Neural cell (in vitro differentiated cells): ENCODE measurements at regions not wholly inside any gene's neighbourhood (a gene's known extent, or its start where the extent isn't known, plus 50 kb on each side); places are given as distances from the start of the nearest gene placed in this dataset.

ENCODE experiments used
- H2AFZ ChIP-seq: fragments of 200-600, 300-800 bp; sonication (generic), shearing (Covaris generic); 2 replicates; pipeline ENCODE4 v1.6.0; 2014; ENCODE audit warnings: low read depth, mild to moderate bottlenecking, antibody characterized with exemption, low read length, moderate library complexity
- H3F3A ChIP-seq: fragments of 200-600 bp; shearing (Covaris generic); 2 replicates; pipeline ENCODE4 v1.6.1; 2016; ENCODE audit warnings: mild to moderate bottlenecking, moderate library complexity, mixed read lengths, antibody characterized with exemption, low read length; ENCODE audit not compliant: insufficient read depth, poor library complexity, severe bottlenecking
- H3K27ac ChIP-seq: fragments of 200-600, 300-800 bp; sonication (generic), shearing (Covaris generic); 2 replicates; pipeline ENCODE4 v1.5.1; 2014; ENCODE audit warnings: mild to moderate bottlenecking, low read length, moderate library complexity
- H3K27me3 ChIP-seq: fragments of 300-800, 200-600 bp; sonication (generic), shearing (Covaris generic); 2 replicates; pipeline ENCODE4 v1.6.0; 2014; ENCODE audit warnings: mild to moderate bottlenecking, low read depth, low read length, moderate library complexity; ENCODE audit not compliant: insufficient read depth
- H3K36me3 ChIP-seq: fragments of 300-800, 200-600 bp; sonication (generic), shearing (Covaris generic); 2 replicates; pipeline ENCODE4 v1.5.1; 2014; ENCODE audit warnings: mild to moderate bottlenecking, antibody characterized with exemption, low read length, moderate library complexity; ENCODE audit not compliant: insufficient read depth
- H3K4me2 ChIP-seq: fragments of 300-800, 200-600 bp; sonication (generic), shearing (Covaris generic); 2 replicates; pipeline ENCODE4 v1.6.0; 2014; ENCODE audit warnings: mild to moderate bottlenecking, low read length
- H3K4me3 ChIP-seq: fragments of 300-800, 200-600 bp; sonication (generic), shearing (Covaris generic); 2 replicates; pipeline ENCODE4 v1.5.1; 2014; ENCODE audit warnings: mild to moderate bottlenecking, low read length, moderate library complexity
- H3K79me2 ChIP-seq: fragments of 200-600 bp; shearing (Covaris generic); replicated peaks from 2 replicates; pipeline ENCODE4 v1.6.0; 2014; ENCODE audit warnings: mild to moderate bottlenecking, low read length, moderate library complexity; ENCODE audit not compliant: insufficient read depth
- H3K9ac ChIP-seq: fragments of 300-800, 200-600 bp; sonication (generic), shearing (Covaris generic); 2 replicates; pipeline ENCODE4 v1.6.1; 2016; ENCODE audit warnings: mild to moderate bottlenecking, low read length, mixed read lengths
- H3K9me2 ChIP-seq: fragments of 200-600 bp; shearing (Covaris generic); 2 replicates; pipeline ENCODE4 v1.6.1; 2016; ENCODE audit warnings: mild to moderate bottlenecking, low read length, mixed read lengths; ENCODE audit not compliant: insufficient read depth
- H3K9me3 ChIP-seq: fragments of 200-600, 300-800 bp; sonication (generic), shearing (Covaris generic); 2 replicates; pipeline ENCODE4 v1.6.1; 2016; ENCODE audit warnings: mild to moderate bottlenecking, mixed run types, low read length, moderate library complexity, mixed read lengths
- H4K20me1 ChIP-seq: fragments of 200-600 bp; shearing (Covaris generic); 2 replicates; pipeline ENCODE4 v1.6.1; 2016; ENCODE audit warnings: mild to moderate bottlenecking, mixed run types; ENCODE audit not compliant: insufficient read depth
- CTCF ChIP-seq: fragments of 450-650 bp; IDR thresholded peaks from 2 replicates; pipeline ENCODE4 v1.5.1; 2014; ENCODE audit warnings: antibody characterized with exemption, mild to moderate bottlenecking, moderate library complexity; ENCODE audit not compliant: poor library complexity, severe bottlenecking
- EP300 ChIP-seq: fragments of 450-650 bp; conservative IDR thresholded peaks from 2 replicates; pipeline ENCODE4 v1.6.1; 2014; ENCODE audit warnings: antibody characterized with exemption, mild to moderate bottlenecking, moderate library complexity; ENCODE audit not compliant: poor library complexity, severe bottlenecking
- EZH2 ChIP-seq: fragments of 200-600, 300-800 bp; shearing (Covaris generic), sonication (generic); IDR thresholded peaks from 2 replicates; pipeline ENCODE4 v1.6.1; 2014; ENCODE audit warnings: antibody characterized with exemption, low read length, borderline replicate concordance, mild to moderate bottlenecking; ENCODE audit not compliant: insufficient read depth, poor library complexity, severe bottlenecking
- MXI1 ChIP-seq: fragments of 450-650 bp; conservative IDR thresholded peaks from 2 replicates; pipeline ENCODE4 v1.6.1; 2014; ENCODE audit warnings: antibody characterized with exemption, mild to moderate bottlenecking; ENCODE audit not compliant: poor library complexity, severe bottlenecking
- POLR2AphosphoS5 ChIP-seq: IDR thresholded peaks from 2 replicates; pipeline ENCODE4 v1.6.1; 2012
- RAD21 ChIP-seq: fragments of 450-650 bp; conservative IDR thresholded peaks from 2 replicates; pipeline ENCODE4 v1.6.1; 2014; ENCODE audit warnings: antibody characterized with exemption, mild to moderate bottlenecking, moderate library complexity
- REST ChIP-seq: IDR thresholded peaks from 2 replicates; pipeline ENCODE4 v1.6.1; 2012; ENCODE audit warnings: borderline replicate concordance
- SMC3 ChIP-seq: fragments of 450-650 bp; conservative IDR thresholded peaks from 2 replicates; pipeline ENCODE4 v1.6.1; 2014; ENCODE audit warnings: antibody characterized with exemption, mild to moderate bottlenecking, moderate library complexity; ENCODE audit not compliant: poor library complexity
- TAF1 ChIP-seq: IDR thresholded peaks from 2 replicates; pipeline ENCODE4 v1.6.1; 2012; ENCODE audit warnings: low read depth

- H3F3A ChIP-seq: no peaks in the 10 kb centered on the region
- no peak overlapping the region for H3K4me3 ChIP-seq
- TF ChIP-seq EZH2 (no peak), RAD21 (no peak), POLR2AphosphoS5 (no peak)
- H3K27ac ChIP-seq: no peak overlapping the region
- no peaks in the 10 kb centered on the region for H4K20me1 ChIP-seq
- H3K9me3 ChIP-seq: no peaks in the 10 kb centered on the region
- H2AFZ ChIP-seq: no peak overlapping the region
- H3K79me2 ChIP-seq: no peaks in the 10 kb centered on the region
- no peak overlapping the region for H3K9ac ChIP-seq
- no peaks in the 10 kb centered on the region for H3K9me2 ChIP-seq
- no peaks in the 10 kb centered on the region for H3K27me3 ChIP-seq
- no peaks in the 10 kb centered on the region for H3K36me3 ChIP-seq
- no peak overlapping the region for H3K4me2 ChIP-seq
Observed at GRCh38 chr6:101001012-101001411, 119.9 kb upstream of the ASCC3 start.

- Histone ChIP-seq H2AFZ (no peak overlapping the region), H3K9ac (no peak overlapping the region), H3K79me2 (no peaks in the 10 kb centered on the region), H3F3A (no peaks in the 10 kb centered on the region), H3K9me2 (no peaks in the 10 kb centered on the region), H3K27me3 (no peaks in the 10 kb centered on the region), H3K36me3 (no peaks in the 10 kb centered on the region), H3K4me2 (no peak overlapping the region), H3K9me3 (no peaks in the 10 kb centered on the region), H3K27ac (no peak overlapping the region), H3K4me3 (no peak overlapping the region), H4K20me1 (no peaks in the 10 kb centered on the region)
- no peak for TF ChIP-seq SMC3
- TF ChIP-seq REST: no peak
- no peak for TF ChIP-seq RAD21
- no peak for TF ChIP-seq MXI1
- TF ChIP-seq EP300: no peak
- TF ChIP-seq POLR2AphosphoS5: no peak
- TF ChIP-seq CTCF: no peak
- no peak for TF ChIP-seq EZH2
- TF ChIP-seq TAF1: no peak
Observed at GRCh38 chr6:101001607-101002006, 120.5 kb upstream of the ASCC3 start.

- TF ChIP-seq SMC3: no peak
- TF ChIP-seq REST: no peak
- TF ChIP-seq EZH2: no peak
- no peak overlapping the region for H3K9ac ChIP-seq
- no peak overlapping the region for H3K4me3 ChIP-seq
- H2AFZ ChIP-seq: no peak overlapping the region
- no peaks in the 10 kb centered on the region for H3F3A ChIP-seq
- H3K9me3 ChIP-seq: no peaks in the 10 kb centered on the region
- no peak overlapping the region for H3K4me2 ChIP-seq
- H3K27ac ChIP-seq: no peak overlapping the region
- H4K20me1 ChIP-seq: no peaks in the 10 kb centered on the region
- H3K9me2 ChIP-seq: no peaks in the 10 kb centered on the region
- H3K79me2 ChIP-seq: no peaks in the 10 kb centered on the region
- no peaks in the 10 kb centered on the region for H3K27me3 ChIP-seq
- H3K36me3 ChIP-seq: no peaks in the 10 kb centered on the region
Observed at GRCh38 chr6:101003075-101003474, 121.9 kb upstream of the ASCC3 start.
